Vagina (tissue), 2 donors: ENCODE measurements at regions not wholly inside any gene's neighbourhood (a gene's known extent, or its start where the extent isn't known, plus 50 kb on each side); places are given as distances from the start of the nearest gene placed in this dataset.

Source experiments
- CTCF ChIP-seq, 3 experiments: fragments of 450-650 bp in 2 of 3; fragments of 200-600 bp in 1 of 3; sonication (generic) in 1 of 3; IDR thresholded peaks; one replicate each; pipeline ENCODE4 v1.5.1; 2017 to 2019; ENCODE audit warnings: antibody characterized with exemption in 3 of 3, mild to moderate bottlenecking in 2 of 3, moderate library complexity in 2 of 3
- POLR2A ChIP-seq, 2 donors: fragments of 450-650 bp; IDR thresholded peaks; one replicate each; pipeline ENCODE4 v1.6.1; 2017; ENCODE audit warnings: antibody characterized with exemption in 2 of 2, mild to moderate bottlenecking in 2 of 2, moderate library complexity in 2 of 2
- POLR2AphosphoS5 ChIP-seq, 2 donors: sonication (generic); formaldehyde crosslinking; IDR thresholded peaks; one replicate each; pipeline ENCODE4 v1.9.0; 2017; ENCODE audit warnings: antibody characterized with exemption in 2 of 2, mild to moderate bottlenecking in 2 of 2, low read depth in 1 of 2; ENCODE audit not compliant: insufficient read depth in 1 of 2

GRCh38 chr15:57878573-57878972, 172.1 kb downstream of the POLR2M start:
- TF ChIP-seq POLR2A (IDR thresholded peaks at IDR 0.05) (no peak), CTCF (IDR thresholded peaks at IDR 0.05) (no peak), POLR2AphosphoS5 (IDR thresholded peaks at IDR 0.05; ENCODE audit: insufficient read depth in 1 of 2, low read depth in 1 of 2) (no peak)
